ENCODE measurements at regions not wholly inside any gene's neighbourhood (a gene's known extent, or its start where the extent isn't known, plus 50 kb on each side); places are given as distances from the start of the nearest gene placed in this dataset.

- no peaks in the 10 kb centered on the region for H3K9me3 Mint-ChIP-seq
- DNase-seq (ENCODE audit: low spot score): no peak
- H3K4me1 Mint-ChIP-seq (ENCODE audit: low read depth): no peaks in the 10 kb centered on the region
- H3K27ac Mint-ChIP-seq: no peak overlapping the region
- H3K27me3 Mint-ChIP-seq (ENCODE audit: low read depth): no peaks in the 10 kb centered on the region
- intact Hi-C loops (cut with micrococcal nuclease): no loop called here
- H3K4me3 Mint-ChIP-seq (ENCODE audit: low read depth): no peak overlapping the region
- no peaks in the 10 kb centered on the region for H3K36me3 Mint-ChIP-seq (ENCODE audit: low read depth)
Observed at GRCh38 chr2:150882751-150883612, 378.7 kb downstream of the RBM43 start.

GRCh38 chr2:150880986-150881385 lies 380.7 kb downstream of the RBM43 start:
- intact Hi-C loops (cut with micrococcal nuclease): no loop called here
- Mint-ChIP-seq H3K27me3 (ENCODE audit: low read depth) (no peaks in the 10 kb centered on the region), H3K36me3 (ENCODE audit: low read depth) (no peaks in the 10 kb centered on the region), H3K9me3 (no peaks in the 10 kb centered on the region), H3K4me3 (ENCODE audit: low read depth) (no peak overlapping the region), H3K4me1 (ENCODE audit: low read depth) (no peaks in the 10 kb centered on the region), H3K27ac (no peak overlapping the region)
- no peak for DNase-seq (ENCODE audit: low spot score)

- no peak overlapping the region for H3K27ac Mint-ChIP-seq
- H3K36me3 Mint-ChIP-seq (ENCODE audit: low read depth): no peaks in the 10 kb centered on the region
- H3K4me1 Mint-ChIP-seq (ENCODE audit: low read depth): no peaks in the 10 kb centered on the region
- H3K4me3 Mint-ChIP-seq (ENCODE audit: low read depth): no peak overlapping the region
- H3K27me3 Mint-ChIP-seq (ENCODE audit: low read depth): no peaks in the 10 kb centered on the region
- H3K9me3 Mint-ChIP-seq: no peaks in the 10 kb centered on the region
- DNase-seq (ENCODE audit: low spot score): no peak
- intact Hi-C loops (cut with micrococcal nuclease): no loop called here
Observed at GRCh38 chr2:150878356-150878755, 383.3 kb downstream of the RBM43 start.

GRCh38 chr2:150876251-150876950 lies 385.3 kb downstream of the RBM43 start:
- Mint-ChIP-seq H3K27me3 (ENCODE audit: low read depth) (no peaks in the 10 kb centered on the region), H3K27ac (no peak overlapping the region), H3K9me3 (no peaks in the 10 kb centered on the region), H3K36me3 (ENCODE audit: low read depth) (no peaks in the 10 kb centered on the region), H3K4me3 (ENCODE audit: low read depth) (no peak overlapping the region), H3K4me1 (ENCODE audit: low read depth) (no peaks in the 10 kb centered on the region)
- intact Hi-C loops (cut with micrococcal nuclease): no loop called here
- DNase-seq (ENCODE audit: low spot score): no peak

GRCh38 chr2:150873396-150873772 lies 385.9 kb upstream of the RND3 start:
- intact Hi-C loops (cut with micrococcal nuclease): no loop called here
- Mint-ChIP-seq H3K9me3 (no peaks in the 10 kb centered on the region), H3K4me3 (ENCODE audit: low read depth) (no peak overlapping the region), H3K36me3 (ENCODE audit: low read depth) (no peaks in the 10 kb centered on the region), H3K27me3 (ENCODE audit: low read depth) (no peaks in the 10 kb centered on the region), H3K4me1 (ENCODE audit: low read depth) (no peaks in the 10 kb centered on the region), H3K27ac (no peak overlapping the region)
- DNase-seq (ENCODE audit: low spot score): no peak

GRCh38 chr2:150872756-150873395 lies 385.4 kb upstream of the RND3 start:
- no peaks in the 10 kb centered on the region for H3K27me3 Mint-ChIP-seq (ENCODE audit: low read depth)
- no peaks in the 10 kb centered on the region for H3K9me3 Mint-ChIP-seq
- intact Hi-C loops (cut with micrococcal nuclease): no loop called here
- H3K4me1 Mint-ChIP-seq (ENCODE audit: low read depth): no peaks in the 10 kb centered on the region
- DNase-seq (ENCODE audit: low spot score): no peak
- no peak overlapping the region for H3K27ac Mint-ChIP-seq
- H3K4me3 Mint-ChIP-seq (ENCODE audit: low read depth): no peak overlapping the region
- H3K36me3 Mint-ChIP-seq (ENCODE audit: low read depth): no peaks in the 10 kb centered on the region

DNA sequence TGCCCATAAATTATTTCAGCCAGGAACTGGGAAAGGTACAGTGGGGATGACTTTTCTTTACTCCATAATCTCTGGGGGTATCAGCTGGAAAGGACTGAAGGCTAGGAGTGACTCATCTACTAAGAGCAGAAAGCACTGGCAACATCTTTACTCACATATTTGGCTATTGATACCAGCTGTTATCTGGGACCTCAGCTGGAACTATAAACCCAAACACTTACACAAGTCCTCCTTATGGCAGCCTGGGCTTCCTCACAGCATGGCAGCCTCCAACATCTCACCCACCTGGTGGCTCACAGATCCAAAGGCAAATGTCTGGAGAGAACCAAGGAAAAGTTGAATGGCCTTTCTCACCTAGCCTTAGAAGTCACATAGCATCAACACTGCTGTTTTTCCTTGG lies 379.0 kb upstream of the RND3 start:
- H3K4me1 Mint-ChIP-seq (ENCODE audit: low read depth): no peaks in the 10 kb centered on the region
- H3K9me3 Mint-ChIP-seq: no peaks in the 10 kb centered on the region
- intact Hi-C loops (cut with micrococcal nuclease): no loop called here
- H3K36me3 Mint-ChIP-seq (ENCODE audit: low read depth): no peaks in the 10 kb centered on the region
- H3K27ac Mint-ChIP-seq: no peak overlapping the region
- no peaks in the 10 kb centered on the region for H3K27me3 Mint-ChIP-seq (ENCODE audit: low read depth)
- no peak overlapping the region for H3K4me3 Mint-ChIP-seq (ENCODE audit: low read depth)
- no peak for DNase-seq (ENCODE audit: low spot score)

GRCh38 chr2:150863691-150864090 lies 376.2 kb upstream of the RND3 start:
- no peak overlapping the region for H3K27ac Mint-ChIP-seq
- H3K4me1 Mint-ChIP-seq (ENCODE audit: low read depth): no peaks in the 10 kb centered on the region
- no peak overlapping the region for H3K4me3 Mint-ChIP-seq (ENCODE audit: low read depth)
- H3K36me3 Mint-ChIP-seq (ENCODE audit: low read depth): no peaks in the 10 kb centered on the region
- H3K27me3 Mint-ChIP-seq (ENCODE audit: low read depth): no peaks in the 10 kb centered on the region
- DNase-seq (ENCODE audit: low spot score): no peak
- no peaks in the 10 kb centered on the region for H3K9me3 Mint-ChIP-seq
- intact Hi-C loops (cut with micrococcal nuclease): no loop called here

DNA sequence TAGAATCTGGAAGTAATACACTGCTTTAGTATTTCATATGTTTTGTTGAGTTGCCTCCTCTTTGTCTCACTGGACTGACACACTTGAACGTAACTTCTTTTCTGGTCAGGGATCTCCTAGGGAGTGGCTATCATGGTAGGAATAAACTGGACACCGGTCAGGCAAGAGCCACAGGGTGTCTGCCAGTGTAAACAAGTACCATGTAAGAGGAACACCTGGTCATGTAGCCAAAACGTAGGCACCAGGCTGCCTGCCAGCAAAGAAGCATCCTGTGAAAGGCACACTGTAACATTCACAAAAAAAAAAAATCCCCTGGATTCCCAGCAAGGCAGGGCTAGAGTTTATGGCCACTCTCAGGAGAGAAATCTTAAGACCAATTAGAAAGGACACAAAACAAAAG lies 372.8 kb upstream of the RND3 start:
- H3K36me3 Mint-ChIP-seq (ENCODE audit: low read depth): no peaks in the 10 kb centered on the region
- DNase-seq (ENCODE audit: low spot score): no peak
- intact Hi-C loops (cut with micrococcal nuclease): no loop called here
- H3K27me3 Mint-ChIP-seq (ENCODE audit: low read depth): no peaks in the 10 kb centered on the region
- no peaks in the 10 kb centered on the region for H3K4me1 Mint-ChIP-seq (ENCODE audit: low read depth)
- no peak overlapping the region for H3K27ac Mint-ChIP-seq
- no peak overlapping the region for H3K4me3 Mint-ChIP-seq (ENCODE audit: low read depth)
- H3K9me3 Mint-ChIP-seq: no peaks in the 10 kb centered on the region

DNA sequence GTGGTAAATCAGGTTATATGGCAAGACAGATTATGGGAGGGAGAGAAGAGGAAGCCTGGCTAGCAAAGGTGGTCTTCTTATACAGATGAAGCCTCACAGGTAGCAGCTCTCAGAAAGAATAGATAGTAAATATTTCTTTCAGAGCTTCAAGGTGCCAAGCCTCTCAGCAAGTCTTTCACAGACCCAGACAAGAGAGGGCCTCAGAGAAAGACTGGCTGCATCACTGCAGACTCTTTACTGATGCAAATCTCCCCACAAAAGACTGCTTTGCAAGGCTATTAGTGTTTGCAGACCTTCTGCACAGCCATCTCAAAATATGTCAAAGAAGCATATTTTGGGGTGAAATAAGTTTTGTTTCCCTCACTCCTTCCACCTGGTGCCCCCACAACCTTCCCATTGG lies 372.4 kb upstream of the RND3 start:
- no peaks in the 10 kb centered on the region for H3K36me3 Mint-ChIP-seq (ENCODE audit: low read depth)
- H3K4me3 Mint-ChIP-seq (ENCODE audit: low read depth): no peak overlapping the region
- H3K9me3 Mint-ChIP-seq: no peaks in the 10 kb centered on the region
- H3K27me3 Mint-ChIP-seq (ENCODE audit: low read depth): no peaks in the 10 kb centered on the region
- no peak for DNase-seq (ENCODE audit: low spot score)
- intact Hi-C loops (cut with micrococcal nuclease): no loop called here
- no peaks in the 10 kb centered on the region for H3K4me1 Mint-ChIP-seq (ENCODE audit: low read depth)
- no peak overlapping the region for H3K27ac Mint-ChIP-seq

DNA sequence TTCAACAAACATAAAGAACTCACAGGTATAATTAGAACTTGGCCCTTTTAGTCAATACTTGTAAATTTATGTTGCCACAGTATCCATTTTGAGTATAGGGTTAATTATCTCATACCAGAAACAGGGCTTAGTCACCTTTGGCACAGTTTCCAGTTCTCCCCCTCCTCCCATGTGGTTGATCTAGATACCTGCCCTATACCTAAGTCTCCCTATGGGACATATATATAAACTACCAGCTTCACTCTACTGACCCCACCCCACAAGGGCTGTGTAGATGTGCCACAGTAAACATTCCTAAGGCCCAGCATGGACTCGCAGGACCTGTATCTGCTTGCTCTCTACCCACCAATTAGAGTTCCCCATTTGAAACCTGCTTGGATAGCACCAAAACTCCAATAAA lies 371.7 kb upstream of the RND3 start:
- H3K4me3 Mint-ChIP-seq (ENCODE audit: low read depth): no peak overlapping the region
- no peaks in the 10 kb centered on the region for H3K27me3 Mint-ChIP-seq (ENCODE audit: low read depth)
- no peaks in the 10 kb centered on the region for H3K9me3 Mint-ChIP-seq
- H3K4me1 Mint-ChIP-seq (ENCODE audit: low read depth): no peaks in the 10 kb centered on the region
- no peak overlapping the region for H3K27ac Mint-ChIP-seq
- no peak for DNase-seq (ENCODE audit: low spot score)
- H3K36me3 Mint-ChIP-seq (ENCODE audit: low read depth): no peaks in the 10 kb centered on the region
- intact Hi-C loops (cut with micrococcal nuclease): no loop called here

GRCh38 chr2:150858382-150858781 lies 370.9 kb upstream of the RND3 start:
- no peaks in the 10 kb centered on the region for H3K27me3 Mint-ChIP-seq (ENCODE audit: low read depth)
- no peak overlapping the region for H3K4me3 Mint-ChIP-seq (ENCODE audit: low read depth)
- no peak for DNase-seq (ENCODE audit: low spot score)
- no peaks in the 10 kb centered on the region for H3K36me3 Mint-ChIP-seq (ENCODE audit: low read depth)
- no peak overlapping the region for H3K27ac Mint-ChIP-seq
- H3K9me3 Mint-ChIP-seq: no peaks in the 10 kb centered on the region
- no peaks in the 10 kb centered on the region for H3K4me1 Mint-ChIP-seq (ENCODE audit: low read depth)
- intact Hi-C loops (cut with micrococcal nuclease): no loop called here

- Mint-ChIP-seq H3K27ac (no peak overlapping the region), H3K4me1 (ENCODE audit: low read depth) (no peaks in the 10 kb centered on the region), H3K9me3 (no peaks in the 10 kb centered on the region), H3K36me3 (ENCODE audit: low read depth) (no peaks in the 10 kb centered on the region), H3K27me3 (ENCODE audit: low read depth) (no peaks in the 10 kb centered on the region), H3K4me3 (ENCODE audit: low read depth) (no peak overlapping the region)
- DNase-seq (ENCODE audit: low spot score): no peak
- intact Hi-C loops (cut with micrococcal nuclease): no loop called here
Observed at GRCh38 chr2:150856596-150857281, 369.3 kb upstream of the RND3 start.
